ENCODE measurements at regions not wholly inside any gene's neighbourhood (a gene's known extent, or its start where the extent isn't known, plus 50 kb on each side); places are given as distances from the start of the nearest gene placed in this dataset.

DNA sequence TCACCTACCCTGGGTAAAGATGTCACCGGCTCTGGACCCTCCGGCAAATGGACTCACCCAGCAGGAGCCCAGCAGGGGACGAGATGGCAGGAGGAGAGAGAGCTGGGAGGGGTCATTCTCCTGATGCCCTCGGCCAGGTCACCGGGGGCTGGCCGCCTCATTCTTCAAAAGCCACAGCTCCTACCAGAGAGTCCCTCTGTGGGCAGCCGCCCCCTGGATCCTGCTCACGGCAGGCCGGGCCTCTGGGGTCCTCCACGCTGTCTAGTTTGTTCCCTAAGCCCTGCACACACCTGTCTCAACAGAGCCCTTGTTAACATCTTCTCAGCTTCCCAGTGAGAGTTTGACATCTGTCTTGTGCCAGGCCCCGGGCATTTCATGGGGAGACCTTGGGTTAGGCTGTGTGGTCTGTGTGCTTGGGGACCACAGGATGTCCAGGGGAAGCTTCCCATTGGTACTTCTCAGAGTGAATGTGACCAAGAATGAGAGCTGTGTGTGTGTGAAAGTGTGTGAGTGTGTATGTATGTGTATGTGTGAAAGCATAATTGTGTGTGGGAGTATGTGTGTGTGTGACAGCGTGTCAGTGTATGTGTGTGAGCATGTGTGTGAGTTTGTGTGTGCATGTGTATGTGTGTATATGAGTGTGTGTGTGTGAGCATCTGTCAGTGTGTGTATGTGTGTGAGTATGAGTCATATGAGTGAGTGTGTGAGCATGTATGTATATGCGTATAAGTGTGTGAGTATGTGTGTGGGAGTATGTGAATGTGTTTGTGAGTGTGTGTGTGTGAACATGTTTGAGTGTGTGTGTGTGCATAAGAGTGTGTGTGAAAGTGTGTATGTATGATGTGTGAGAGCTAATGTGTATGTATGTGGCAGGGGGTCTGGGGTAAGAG, 65.5 kb upstream of the BCO1 start:
- H4K20me1 ChIP-seq (ENCODE audit: control insufficient read depth, extremely low read depth, insufficient read depth, low read length), result peaks cover 2% of the 10 kb centered on the region
- H3K9me3 ChIP-seq (ENCODE audit: control insufficient read depth, insufficient read depth, low read depth, low read length), result no peaks in the 10 kb centered on the region
- no peaks in the 10 kb centered on the region for H3K79me2 ChIP-seq (ENCODE audit: control insufficient read depth, insufficient read depth, low read length)
- H3K27ac ChIP-seq (ENCODE audit: insufficient read depth, low read length), result no peak overlapping the region
- no peak for TF ChIP-seq EZH2 (IDR thresholded peaks at IDR 0.05; ENCODE audit: low read length, missing control alignments)
- TF ChIP-seq, protein P1, sequence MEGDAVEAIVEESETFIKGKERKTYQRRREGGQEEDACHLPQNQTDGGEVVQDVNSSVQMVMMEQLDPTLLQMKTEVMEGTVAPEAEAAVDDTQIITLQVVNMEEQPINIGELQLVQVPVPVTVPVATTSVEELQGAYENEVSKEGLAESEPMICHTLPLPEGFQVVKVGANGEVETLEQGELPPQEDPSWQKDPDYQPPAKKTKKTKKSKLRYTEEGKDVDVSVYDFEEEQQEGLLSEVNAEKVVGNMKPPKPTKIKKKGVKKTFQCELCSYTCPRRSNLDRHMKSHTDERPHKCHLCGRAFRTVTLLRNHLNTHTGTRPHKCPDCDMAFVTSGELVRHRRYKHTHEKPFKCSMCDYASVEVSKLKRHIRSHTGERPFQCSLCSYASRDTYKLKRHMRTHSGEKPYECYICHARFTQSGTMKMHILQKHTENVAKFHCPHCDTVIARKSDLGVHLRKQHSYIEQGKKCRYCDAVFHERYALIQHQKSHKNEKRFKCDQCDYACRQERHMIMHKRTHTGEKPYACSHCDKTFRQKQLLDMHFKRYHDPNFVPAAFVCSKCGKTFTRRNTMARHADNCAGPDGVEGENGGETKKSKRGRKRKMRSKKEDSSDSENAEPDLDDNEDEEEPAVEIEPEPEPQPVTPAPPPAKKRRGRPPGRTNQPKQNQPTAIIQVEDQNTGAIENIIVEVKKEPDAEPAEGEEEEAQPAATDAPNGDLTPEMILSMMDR (conservative IDR thresholded peaks at IDR 0.05 in 1 of 2, IDR thresholded peaks at IDR 0.05 in 1 of 2; ENCODE audit: low read depth in 1 of 2, low read length in 2 of 2), result no peak
- H3K4me2 ChIP-seq (ENCODE audit: extremely low read depth, insufficient read depth, low read length), result no peak overlapping the region
- H2AFZ ChIP-seq (ENCODE audit: low read length), result no peak overlapping the region
- DNase-seq (ENCODE audit: low read depth in 2 of 2), result no peak
- H3K27me3 ChIP-seq (ENCODE audit: control insufficient read depth, insufficient read depth, low read length), result no peaks in the 10 kb centered on the region
- no peaks in the 10 kb centered on the region for H3K36me3 ChIP-seq (ENCODE audit: control insufficient read depth, insufficient read depth, low read length)
- no peak overlapping the region for H3K4me3 ChIP-seq (replicated peaks in 1 of 4; ENCODE audit: control extremely low read depth in 1 of 4, insufficient read depth in 1 of 4, low read depth in 3 of 4, low read length in 4 of 4)
- H3K9ac ChIP-seq (ENCODE audit: insufficient read depth, low read length), result no peak overlapping the region
- peaks cover 9% of the 10 kb centered on the region for H3K4me1 ChIP-seq (ENCODE audit: control insufficient read depth, extremely low read depth, insufficient read depth, low read length)

- H3K4me1 ChIP-seq (ENCODE audit: control insufficient read depth, extremely low read depth, insufficient read depth, low read length), result peaks cover 9% of the 10 kb centered on the region
- H3K79me2 ChIP-seq (ENCODE audit: control insufficient read depth, insufficient read depth, low read length), result no peaks in the 10 kb centered on the region
- H2AFZ ChIP-seq (ENCODE audit: low read length), result no peak overlapping the region
- H3K36me3 ChIP-seq (ENCODE audit: control insufficient read depth, insufficient read depth, low read length), result no peaks in the 10 kb centered on the region
- H3K27ac ChIP-seq (ENCODE audit: insufficient read depth, low read length), result no peak overlapping the region
- TF ChIP-seq, protein P1 (conservative IDR thresholded peaks at IDR 0.05 in 1 of 2, IDR thresholded peaks at IDR 0.05 in 1 of 2; ENCODE audit: low read depth in 1 of 2, low read length in 2 of 2), result no peak
- no peak for TF ChIP-seq EZH2 (IDR thresholded peaks at IDR 0.05; ENCODE audit: low read length, missing control alignments)
- peaks cover 2% of the 10 kb centered on the region for H4K20me1 ChIP-seq (ENCODE audit: control insufficient read depth, extremely low read depth, insufficient read depth, low read length)
- no peak for DNase-seq (ENCODE audit: low read depth in 2 of 2)
- no peak overlapping the region for H3K4me2 ChIP-seq (ENCODE audit: extremely low read depth, insufficient read depth, low read length)
- H3K27me3 ChIP-seq (ENCODE audit: control insufficient read depth, insufficient read depth, low read length), result peaks cover 5% of the 10 kb centered on the region
- no peak overlapping the region for H3K9ac ChIP-seq (ENCODE audit: insufficient read depth, low read length)
- H3K4me3 ChIP-seq (replicated peaks in 1 of 4; ENCODE audit: control extremely low read depth in 1 of 4, insufficient read depth in 1 of 4, low read depth in 3 of 4, low read length in 4 of 4), result no peak overlapping the region
- no peaks in the 10 kb centered on the region for H3K9me3 ChIP-seq (ENCODE audit: control insufficient read depth, insufficient read depth, low read depth, low read length)
These were observed 67.7 kb upstream of the BCO1 start for GRCh38 chr16:81170824-81171223.

DNA sequence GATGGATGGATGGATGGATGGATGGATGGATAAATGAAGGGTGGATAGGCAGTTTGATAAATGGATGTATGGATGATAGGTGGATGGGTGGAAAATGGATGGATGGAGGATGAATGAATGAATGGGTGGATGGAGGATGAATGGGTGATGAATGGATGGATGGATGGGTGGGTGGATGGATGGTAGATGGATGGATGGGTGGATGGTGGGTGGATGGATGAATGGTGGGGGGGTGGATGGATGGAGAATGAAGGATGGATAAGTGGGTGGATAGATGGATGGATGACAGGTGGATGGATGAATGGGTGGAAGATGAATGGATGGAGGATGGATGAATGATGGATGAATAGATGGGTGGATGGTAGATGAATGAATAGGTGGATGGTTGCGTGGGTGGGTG, 70.1 kb upstream of the BCO1 start:
- DNase-seq (ENCODE audit: low read depth in 2 of 2), result no peak
- Histone ChIP-seq H3K9ac (ENCODE audit: insufficient read depth, low read length) (no peak overlapping the region), H3K27ac (ENCODE audit: insufficient read depth, low read length) (no peak overlapping the region), H3K79me2 (ENCODE audit: control insufficient read depth, insufficient read depth, low read length) (no peaks in the 10 kb centered on the region), H3K27me3 (ENCODE audit: control insufficient read depth, insufficient read depth, low read length) (peaks cover 5% of the 10 kb centered on the region), H3K36me3 (ENCODE audit: control insufficient read depth, insufficient read depth, low read length) (no peaks in the 10 kb centered on the region), H2AFZ (ENCODE audit: low read length) (no peak overlapping the region), H4K20me1 (ENCODE audit: control insufficient read depth, extremely low read depth, insufficient read depth, low read length) (peaks cover 2% of the 10 kb centered on the region), H3K9me3 (ENCODE audit: control insufficient read depth, insufficient read depth, low read depth, low read length) (no peaks in the 10 kb centered on the region), H3K4me3 (replicated peaks in 1 of 4; ENCODE audit: control extremely low read depth in 1 of 4, insufficient read depth in 1 of 4, low read depth in 3 of 4, low read length in 4 of 4) (no peak overlapping the region), H3K4me1 (ENCODE audit: control insufficient read depth, extremely low read depth, insufficient read depth, low read length) (no peaks in the 10 kb centered on the region), H3K4me2 (ENCODE audit: extremely low read depth, insufficient read depth, low read length) (no peak overlapping the region)
- TF ChIP-seq, protein P1 (conservative IDR thresholded peaks at IDR 0.05 in 1 of 2, IDR thresholded peaks at IDR 0.05 in 1 of 2; ENCODE audit: low read depth in 1 of 2, low read length in 2 of 2), result no peak
- no peak for TF ChIP-seq EZH2 (IDR thresholded peaks at IDR 0.05; ENCODE audit: low read length, missing control alignments)

All from fibroblast of lung (primary cell).